ENCODE measurements at regions not wholly inside any gene's neighbourhood (a gene's known extent, or its start where the extent isn't known, plus 50 kb on each side); places are given as distances from the start of the nearest gene placed in this dataset.

- Histone ChIP-seq H3K4me3 (ENCODE audit: low read length) (no peak overlapping the region), H3K27ac (ENCODE audit: low read length) (no peak overlapping the region), H3K4me1 (ENCODE audit: control insufficient read depth, insufficient read depth, low read length) (no peaks in the 10 kb centered on the region), H3K9me3 (ENCODE audit: control insufficient read depth, insufficient read depth, low read length) (no peaks in the 10 kb centered on the region), H3K36me3 (ENCODE audit: control insufficient read depth, insufficient read depth, low read length) (no peaks in the 10 kb centered on the region), H3K27me3 (ENCODE audit: control insufficient read depth, insufficient read depth, low read length) (no peaks in the 10 kb centered on the region)
- TF ChIP-seq CTCF (IDR thresholded peaks at IDR 0.05) = no peak
- H3K4me3 Mint-ChIP-seq = no peak overlapping the region
- DNase-seq (no peak), ATAC-seq (no peak)
- H3K4me1 Mint-ChIP-seq = no peaks in the 10 kb centered on the region
- intact Hi-C loops (cut with micrococcal nuclease) = no loop called here
- 83% methylated on average over 1 of the region's 1 CpG for WGBS (ENCODE audit: insufficient coverage)
- H3K9me3 Mint-ChIP-seq = no peaks in the 10 kb centered on the region
- peaks cover 10 to 22% of the 10 kb centered on the region in 2 donors for H3K27me3 Mint-ChIP-seq (ENCODE audit: low read depth in 2 of 2)
- H3K36me3 Mint-ChIP-seq = no peaks in the 10 kb centered on the region
- H3K27ac Mint-ChIP-seq = no peak overlapping the region
Observed at GRCh38 chr14:70269582-70269981, 80.8 kb upstream of the SLC8A3 start.

- no peaks in the 10 kb centered on the region for H3K36me3 ChIP-seq (ENCODE audit: control insufficient read depth, insufficient read depth, low read length)
- H3K9me3 Mint-ChIP-seq = no peaks in the 10 kb centered on the region
- intact Hi-C loops (cut with micrococcal nuclease) = no loop called here
- no peaks in the 10 kb centered on the region for H3K36me3 Mint-ChIP-seq
- no peak overlapping the region for H3K4me3 ChIP-seq (ENCODE audit: low read length)
- H3K4me1 ChIP-seq (ENCODE audit: control insufficient read depth, insufficient read depth, low read length) = no peaks in the 10 kb centered on the region
- H3K27me3 ChIP-seq (ENCODE audit: control insufficient read depth, insufficient read depth, low read length) = no peaks in the 10 kb centered on the region
- WGBS (ENCODE audit: insufficient coverage) = 79% methylated on average over 2 of the region's 2 CpGs
- no peaks in the 10 kb centered on the region for H3K9me3 ChIP-seq (ENCODE audit: control insufficient read depth, insufficient read depth, low read length)
- ATAC-seq = no peak
- H3K27ac Mint-ChIP-seq = no peak overlapping the region
- no peaks in the 10 kb centered on the region for H3K4me1 Mint-ChIP-seq
- H3K4me3 Mint-ChIP-seq = no peak overlapping the region
- no peak for TF ChIP-seq CTCF (IDR thresholded peaks at IDR 0.05)
- no peak overlapping the region for H3K27ac ChIP-seq (ENCODE audit: low read length)
- peaks cover 10 to 18% of the 10 kb centered on the region in 2 donors for H3K27me3 Mint-ChIP-seq (ENCODE audit: low read depth in 2 of 2)
- no peak for DNase-seq
Observed at GRCh38 chr14:70268760-70269159, 80.0 kb upstream of the SLC8A3 start.

GRCh38 chr14:70266157-70266556 is 77.4 kb upstream of the SLC8A3 start:
- Mint-ChIP-seq H3K4me1 (no peaks in the 10 kb centered on the region), H3K4me3 (no peak overlapping the region), H3K9me3 (no peaks in the 10 kb centered on the region), H3K36me3 (no peaks in the 10 kb centered on the region), H3K27me3 (ENCODE audit: low read depth in 2 of 2) (peaks cover 13 to 35% of the 10 kb centered on the region in 2 donors), H3K27ac (no peak overlapping the region)
- H3K27ac ChIP-seq (ENCODE audit: low read length) = no peak overlapping the region
- H3K4me1 ChIP-seq (ENCODE audit: control insufficient read depth, insufficient read depth, low read length) = no peaks in the 10 kb centered on the region
- H3K9me3 ChIP-seq (ENCODE audit: control insufficient read depth, insufficient read depth, low read length) = no peaks in the 10 kb centered on the region
- intact Hi-C loops (cut with micrococcal nuclease) = no loop called here
- no peaks in the 10 kb centered on the region for H3K27me3 ChIP-seq (ENCODE audit: control insufficient read depth, insufficient read depth, low read length)
- H3K4me3 ChIP-seq (ENCODE audit: low read length) = no peak overlapping the region
- ATAC-seq (no peak), DNase-seq (no peak)
- H3K36me3 ChIP-seq (ENCODE audit: control insufficient read depth, insufficient read depth, low read length) = no peaks in the 10 kb centered on the region
- WGBS (ENCODE audit: insufficient coverage) = no CpG with 5 or more reads among the region's 2 CpGs
- no peak for TF ChIP-seq CTCF (IDR thresholded peaks at IDR 0.05)

GRCh38 chr14:70265422-70265821 is 76.7 kb upstream of the SLC8A3 start:
- no peak for ATAC-seq
- H3K27ac Mint-ChIP-seq = no peak overlapping the region

More at GRCh38 chr14:70265422-70265821, 76.7 kb upstream of the SLC8A3 start:
- Histone ChIP-seq H3K4me1 (ENCODE audit: control insufficient read depth, insufficient read depth, low read length) (no peaks in the 10 kb centered on the region), H3K27ac (ENCODE audit: low read length) (no peak overlapping the region), H3K4me3 (ENCODE audit: low read length) (no peak overlapping the region), H3K27me3 (ENCODE audit: control insufficient read depth, insufficient read depth, low read length) (no peaks in the 10 kb centered on the region), H3K9me3 (ENCODE audit: control insufficient read depth, insufficient read depth, low read length) (no peaks in the 10 kb centered on the region), H3K36me3 (ENCODE audit: control insufficient read depth, insufficient read depth, low read length) (no peaks in the 10 kb centered on the region)
- no peaks in the 10 kb centered on the region for H3K4me1 Mint-ChIP-seq
- no peak overlapping the region for H3K4me3 Mint-ChIP-seq
- intact Hi-C loops (cut with micrococcal nuclease) = no loop called here
- peaks cover 13 to 35% of the 10 kb centered on the region in 2 donors for H3K27me3 Mint-ChIP-seq (ENCODE audit: low read depth in 2 of 2)
- no peaks in the 10 kb centered on the region for H3K36me3 Mint-ChIP-seq
- DNase-seq = no peak
- WGBS (ENCODE audit: insufficient coverage) = 94% methylated on average over 1 of the region's 2 CpGs
- no peak for TF ChIP-seq CTCF (IDR thresholded peaks at IDR 0.05)
- no peaks in the 10 kb centered on the region for H3K9me3 Mint-ChIP-seq
